Vagina (tissue), 2 donors: ENCODE measurements at regions not wholly inside any gene's neighbourhood (a gene's known extent, or its start where the extent isn't known, plus 50 kb on each side); places are given as distances from the start of the nearest gene placed in this dataset.

Experiments
- DNase-seq, 2 donors: peaks; one replicate each; pipeline ENCODE4 v3.0.0-alpha.2; 2017; ENCODE audit errors: extremely low spot score in 2 of 2
- H3K27ac ChIP-seq: fragments of 200-600 bp; sonication (generic); one replicate; pipeline ENCODE4 v1.5.1; 2019
- H3K27me3 ChIP-seq: fragments of 200-600 bp; sonication (generic); one replicate; pipeline ENCODE4 v1.5.1; 2019
- H3K36me3 ChIP-seq, 2 donors: fragments of 200-600 bp; sonication (generic); one replicate each; pipeline ENCODE4 v1.5.1; 2017 to 2019
- H3K4me1 ChIP-seq: fragments of 200-600 bp; sonication (generic); one replicate; pipeline ENCODE4 v1.5.1; 2019
- H3K4me3 ChIP-seq, 2 donors: fragments of 200-600 bp; sonication (generic); 1 replicate in 1 of 2; 2 replicates in 1 of 2; pipeline ENCODE4 v1.5.1; 2016 to 2019
- H3K9me3 ChIP-seq: fragments of 200-600 bp; sonication (generic); one replicate; pipeline ENCODE4 v1.5.1; 2019
- POLR2A ChIP-seq, 2 donors: fragments of 450-650 bp; IDR thresholded peaks; one replicate each; pipeline ENCODE4 v1.6.1; 2017; ENCODE audit warnings: antibody characterized with exemption in 2 of 2, mild to moderate bottlenecking in 2 of 2, moderate library complexity in 2 of 2
- POLR2AphosphoS5 ChIP-seq, 2 donors: sonication (generic); formaldehyde crosslinking; IDR thresholded peaks; one replicate each; pipeline ENCODE4 v1.9.0; 2017; ENCODE audit warnings: antibody characterized with exemption in 2 of 2, mild to moderate bottlenecking in 2 of 2, low read depth in 1 of 2; ENCODE audit not compliant: insufficient read depth in 1 of 2
- intact Hi-C: fragments of 100-400 bp; cut with DNase I; formaldehyde crosslinking; loops from one replicate; pipeline ENCODE4 v1.15.1; 2023
- TF ChIP-seq, protein P1 (sequence below), 3 experiments: fragments of 450-650 bp in 2 of 3; fragments of 200-600 bp in 1 of 3; sonication (generic) in 1 of 3; IDR thresholded peaks; one replicate each; pipeline ENCODE4 v1.5.1; 2017 to 2019; ENCODE audit warnings: antibody characterized with exemption in 3 of 3, mild to moderate bottlenecking in 2 of 3, moderate library complexity in 2 of 3

DNA sequence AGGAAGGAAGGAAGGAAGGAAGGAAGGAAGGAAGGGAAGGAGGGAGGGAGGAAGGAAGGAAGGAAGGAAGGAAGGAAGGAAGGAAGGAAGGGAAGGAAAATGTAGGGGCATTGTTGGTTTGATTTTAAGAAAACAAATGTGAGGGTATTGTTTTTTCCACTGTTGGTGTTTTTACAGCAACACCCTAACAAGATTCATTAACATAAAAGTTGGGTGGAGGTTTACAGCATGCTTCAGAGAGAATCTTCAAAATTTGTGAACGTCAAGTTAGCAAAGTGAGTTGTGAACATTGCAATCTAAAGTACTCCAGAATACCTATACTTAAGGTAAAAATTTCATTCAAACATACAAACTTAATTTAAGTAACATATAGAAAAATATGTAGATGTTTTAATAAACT, 200.2 kb upstream of the ID4 start:
- no peak overlapping the region for H3K27ac ChIP-seq
- intact Hi-C loops: no loop called here
- H3K9me3 ChIP-seq: no peaks in the 10 kb centered on the region
- no peaks in the 10 kb centered on the region for H3K36me3 ChIP-seq
- TF ChIP-seq, protein P1, sequence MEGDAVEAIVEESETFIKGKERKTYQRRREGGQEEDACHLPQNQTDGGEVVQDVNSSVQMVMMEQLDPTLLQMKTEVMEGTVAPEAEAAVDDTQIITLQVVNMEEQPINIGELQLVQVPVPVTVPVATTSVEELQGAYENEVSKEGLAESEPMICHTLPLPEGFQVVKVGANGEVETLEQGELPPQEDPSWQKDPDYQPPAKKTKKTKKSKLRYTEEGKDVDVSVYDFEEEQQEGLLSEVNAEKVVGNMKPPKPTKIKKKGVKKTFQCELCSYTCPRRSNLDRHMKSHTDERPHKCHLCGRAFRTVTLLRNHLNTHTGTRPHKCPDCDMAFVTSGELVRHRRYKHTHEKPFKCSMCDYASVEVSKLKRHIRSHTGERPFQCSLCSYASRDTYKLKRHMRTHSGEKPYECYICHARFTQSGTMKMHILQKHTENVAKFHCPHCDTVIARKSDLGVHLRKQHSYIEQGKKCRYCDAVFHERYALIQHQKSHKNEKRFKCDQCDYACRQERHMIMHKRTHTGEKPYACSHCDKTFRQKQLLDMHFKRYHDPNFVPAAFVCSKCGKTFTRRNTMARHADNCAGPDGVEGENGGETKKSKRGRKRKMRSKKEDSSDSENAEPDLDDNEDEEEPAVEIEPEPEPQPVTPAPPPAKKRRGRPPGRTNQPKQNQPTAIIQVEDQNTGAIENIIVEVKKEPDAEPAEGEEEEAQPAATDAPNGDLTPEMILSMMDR (IDR thresholded peaks at IDR 0.05): no peak
- TF ChIP-seq POLR2A (IDR thresholded peaks at IDR 0.05) (no peak), POLR2AphosphoS5 (IDR thresholded peaks at IDR 0.05; ENCODE audit: insufficient read depth in 1 of 2, low read depth in 1 of 2) (no peak)
- DNase-seq: no peak
- no peak overlapping the region for H3K4me3 ChIP-seq
- no peaks in the 10 kb centered on the region for H3K4me1 ChIP-seq
- H3K27me3 ChIP-seq: no peaks in the 10 kb centered on the region

DNA sequence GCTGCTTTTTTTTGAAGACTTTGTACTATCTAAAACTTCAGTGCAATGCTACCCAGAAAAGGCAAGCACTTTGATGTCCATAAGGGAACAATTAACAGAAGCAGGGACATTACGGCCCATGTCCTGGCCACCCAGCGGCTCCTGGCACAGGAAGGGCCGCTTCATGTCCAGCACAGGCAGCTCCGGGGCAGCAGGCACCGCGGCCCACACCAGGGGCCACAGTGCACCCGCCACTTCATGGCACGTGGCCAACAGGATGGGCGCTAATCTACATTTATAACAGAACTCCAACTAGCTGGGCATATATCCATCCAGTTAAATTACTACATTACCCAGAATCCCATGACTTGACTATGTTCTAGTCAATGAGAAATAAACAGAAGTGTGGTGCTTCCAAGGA, 198.2 kb upstream of the ID4 start:
- TF ChIP-seq POLR2A (IDR thresholded peaks at IDR 0.05): no peak
- TF ChIP-seq, protein P1 (IDR thresholded peaks at IDR 0.05): no peak
- DNase-seq: no peak
- Histone ChIP-seq H3K4me1 (no peaks in the 10 kb centered on the region), H3K27ac (no peak overlapping the region), H3K27me3 (no peaks in the 10 kb centered on the region), H3K9me3 (no peaks in the 10 kb centered on the region), H3K4me3 (no peak overlapping the region), H3K36me3 (no peaks in the 10 kb centered on the region)
- intact Hi-C loops: no loop called here

DNA sequence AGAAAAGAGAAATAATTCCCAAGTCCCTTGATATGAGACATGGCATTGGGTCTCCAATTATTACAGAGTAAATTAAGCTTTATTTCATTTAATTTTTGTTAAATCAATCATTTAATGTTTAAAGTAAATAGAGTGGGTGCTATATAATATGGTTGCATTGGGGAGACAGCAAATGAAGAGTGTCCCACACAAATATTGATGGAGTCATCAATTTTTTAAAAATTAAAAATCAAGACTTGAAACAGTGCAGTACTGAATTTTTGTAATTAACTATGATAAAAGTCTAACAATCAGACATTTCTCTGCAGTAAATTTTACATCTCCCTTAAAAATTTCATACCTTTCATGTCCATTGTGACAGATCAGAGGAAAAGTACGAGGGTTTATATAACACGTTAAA, 193.9 kb upstream of the ID4 start:
- TF ChIP-seq POLR2A (IDR thresholded peaks at IDR 0.05): no peak
- no peak for TF ChIP-seq POLR2AphosphoS5 (IDR thresholded peaks at IDR 0.05; ENCODE audit: insufficient read depth in 1 of 2, low read depth in 1 of 2)
- TF ChIP-seq, protein P1 (IDR thresholded peaks at IDR 0.05): no peak
- H3K4me1 ChIP-seq: no peaks in the 10 kb centered on the region
- no peak overlapping the region for H3K4me3 ChIP-seq
- H3K9me3 ChIP-seq: no peaks in the 10 kb centered on the region
- H3K36me3 ChIP-seq: no peaks in the 10 kb centered on the region
- no peaks in the 10 kb centered on the region for H3K27me3 ChIP-seq
- H3K27ac ChIP-seq: no peak overlapping the region
- intact Hi-C loops: no loop called here
- no peak for DNase-seq

DNA sequence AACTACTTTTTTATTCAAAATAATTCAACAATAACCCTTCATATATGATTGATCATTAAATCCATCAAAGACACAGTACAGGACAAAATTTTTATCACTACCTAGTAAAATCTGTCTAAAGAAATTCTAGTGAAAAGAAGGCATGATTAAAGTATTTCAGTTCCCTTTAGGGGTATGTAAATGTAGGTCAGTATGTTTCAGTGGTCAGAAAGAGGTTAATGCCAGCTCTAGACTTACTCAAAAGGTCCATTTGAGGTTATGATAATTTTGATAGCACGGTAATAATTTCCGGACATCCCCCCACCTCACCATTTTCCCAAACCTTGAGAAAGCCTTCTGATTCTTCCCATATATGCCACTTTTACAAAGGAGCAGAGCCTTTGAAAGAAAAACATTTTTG, 193.5 kb upstream of the ID4 start:
- Histone ChIP-seq H3K27me3 (no peaks in the 10 kb centered on the region), H3K36me3 (no peaks in the 10 kb centered on the region), H3K4me1 (no peaks in the 10 kb centered on the region), H3K4me3 (no peak overlapping the region), H3K9me3 (no peaks in the 10 kb centered on the region), H3K27ac (no peak overlapping the region)
- TF ChIP-seq, protein P1 (IDR thresholded peaks at IDR 0.05): no peak
- TF ChIP-seq POLR2A (IDR thresholded peaks at IDR 0.05): no peak
- no peak for TF ChIP-seq POLR2AphosphoS5 (IDR thresholded peaks at IDR 0.05; ENCODE audit: insufficient read depth in 1 of 2, low read depth in 1 of 2)
- DNase-seq: no peak
- intact Hi-C loops: no loop called here

DNA sequence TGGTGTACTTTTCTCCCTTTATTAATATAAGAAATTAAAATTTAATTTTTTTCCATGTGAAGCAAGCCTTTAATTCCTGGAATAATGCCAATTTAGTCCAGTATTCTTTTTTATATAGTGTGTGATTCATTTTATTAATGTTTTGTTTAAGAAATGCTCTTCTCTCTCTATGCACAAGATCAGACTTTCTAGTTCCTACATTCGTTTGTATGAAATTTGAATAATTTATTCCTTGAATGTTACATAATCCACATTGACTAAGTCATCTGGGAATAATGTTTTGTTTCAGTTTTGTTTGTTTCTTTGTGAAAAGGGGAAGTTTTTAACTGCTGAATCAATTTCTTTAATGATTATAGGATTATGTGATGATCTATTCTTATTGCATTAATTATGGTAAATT, 181.4 kb upstream of the ID4 start:
- intact Hi-C loops: no loop called here
- no peak for DNase-seq
- H3K27me3 ChIP-seq: no peaks in the 10 kb centered on the region
- peaks cover 21% of the 10 kb centered on the region for H3K4me1 ChIP-seq
- TF ChIP-seq, protein P1 (IDR thresholded peaks at IDR 0.05): no peak
- TF ChIP-seq POLR2A (IDR thresholded peaks at IDR 0.05): no peak
- no peak for TF ChIP-seq POLR2AphosphoS5 (IDR thresholded peaks at IDR 0.05; ENCODE audit: insufficient read depth in 1 of 2, low read depth in 1 of 2)
- no peaks in the 10 kb centered on the region for H3K9me3 ChIP-seq
- no peaks in the 10 kb centered on the region for H3K36me3 ChIP-seq
- no peak overlapping the region for H3K4me3 ChIP-seq
- H3K27ac ChIP-seq: no peak overlapping the region
